GM18511 (cell line): ENCODE measurements at regions not wholly inside any gene's neighbourhood (a gene's known extent, or its start where the extent isn't known, plus 50 kb on each side); places are given as distances from the start of the nearest gene placed in this dataset.

Source experiments
- ATAC-seq: cut with Tn5 transposase; IDR thresholded peaks from one replicate; pipeline ENCODE4 v1.9.1; 2021; ENCODE audit warnings: mild to moderate bottlenecking, moderate library complexity; ENCODE audit not compliant: unreplicated experiment

DNA sequence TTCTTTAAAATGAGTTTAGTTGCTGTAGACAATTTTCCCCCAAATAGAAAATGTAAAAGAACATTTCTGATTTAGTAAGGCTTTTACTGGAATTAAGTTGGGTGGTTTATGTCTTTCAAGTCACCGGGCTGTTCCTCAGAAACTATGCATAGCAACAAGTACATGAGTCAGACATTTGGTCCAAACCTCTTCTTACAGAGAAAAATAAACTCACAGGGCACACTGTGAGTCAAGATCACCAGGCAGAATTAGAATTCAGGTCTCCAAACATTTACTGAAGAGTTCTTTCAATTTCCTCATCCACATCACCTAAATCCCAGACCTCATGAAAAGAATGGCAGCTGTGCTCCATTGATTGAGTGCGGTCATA lies 476.1 kb upstream of the SOX5 start:
- ATAC-seq = no peak

DNA sequence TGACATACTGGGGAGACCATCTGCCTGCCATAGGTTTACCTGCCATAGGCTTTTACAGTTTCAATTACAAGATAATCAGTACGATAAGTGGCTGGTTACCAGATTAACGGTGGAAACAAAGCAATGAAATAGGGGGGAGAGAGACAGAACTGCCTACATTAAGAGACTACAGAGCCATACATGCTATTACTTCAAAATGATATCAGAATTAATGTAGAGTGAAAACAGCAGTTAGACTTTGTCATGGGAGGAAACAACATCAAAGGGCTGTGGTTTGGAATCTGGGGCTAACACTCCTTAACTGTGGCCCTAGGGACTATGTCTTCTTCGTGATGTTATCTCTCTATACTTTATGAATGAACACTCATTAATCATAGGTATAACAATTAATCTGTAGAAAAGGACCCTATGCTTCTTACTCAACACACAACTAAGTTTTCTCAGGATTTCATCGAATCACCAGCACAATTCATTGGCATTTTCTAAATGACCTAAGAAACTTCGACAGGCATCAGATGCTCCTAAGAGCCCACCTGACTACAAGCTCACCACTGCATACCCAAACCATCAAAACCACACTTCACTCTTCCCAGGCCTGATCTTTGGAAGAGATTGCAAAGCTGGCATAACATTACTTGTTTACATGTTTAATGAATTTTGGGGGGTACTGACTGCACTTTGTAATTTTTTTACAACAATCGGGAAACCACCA lies 475.6 kb upstream of the SOX5 start:
- ATAC-seq = no peak

DNA sequence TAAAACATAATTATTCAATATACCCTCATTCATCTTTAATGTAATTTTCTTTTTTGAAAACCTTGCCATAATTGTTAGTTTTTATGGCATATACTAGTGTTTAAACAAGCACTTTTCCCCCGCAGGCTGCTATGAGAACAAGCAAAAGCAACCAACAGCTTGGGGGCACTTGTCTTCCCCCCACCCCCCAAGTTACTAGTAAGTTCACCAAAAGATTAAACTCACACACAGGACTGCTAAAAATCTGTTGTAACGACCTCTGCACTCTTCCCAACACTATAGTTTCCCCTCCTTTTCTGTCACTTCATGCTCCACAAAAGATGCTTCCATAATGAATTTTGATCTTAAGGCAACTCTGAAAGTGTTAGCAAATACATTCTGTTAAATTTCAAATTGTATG lies 474.9 kb upstream of the SOX5 start:
- ATAC-seq = no peak

DNA sequence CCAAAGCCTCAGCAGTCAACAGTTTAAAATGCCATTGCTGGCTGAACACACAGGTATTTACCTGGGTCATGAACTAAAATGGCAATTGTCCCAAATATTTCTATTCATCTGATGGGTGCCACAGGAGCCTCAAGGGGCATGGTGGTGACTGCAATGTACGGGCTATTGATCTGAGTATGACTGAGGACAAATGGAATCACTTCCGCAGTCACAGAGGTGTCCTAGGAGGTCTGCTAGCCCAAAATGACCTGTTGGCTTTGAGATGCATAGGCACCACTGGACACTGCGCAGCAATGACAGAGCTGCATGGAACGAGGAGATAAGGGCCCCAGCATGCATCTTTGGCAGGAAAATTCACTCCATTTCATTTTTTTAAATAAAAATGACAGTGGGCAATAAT lies 474.1 kb upstream of the SOX5 start:
- no peak for ATAC-seq

DNA sequence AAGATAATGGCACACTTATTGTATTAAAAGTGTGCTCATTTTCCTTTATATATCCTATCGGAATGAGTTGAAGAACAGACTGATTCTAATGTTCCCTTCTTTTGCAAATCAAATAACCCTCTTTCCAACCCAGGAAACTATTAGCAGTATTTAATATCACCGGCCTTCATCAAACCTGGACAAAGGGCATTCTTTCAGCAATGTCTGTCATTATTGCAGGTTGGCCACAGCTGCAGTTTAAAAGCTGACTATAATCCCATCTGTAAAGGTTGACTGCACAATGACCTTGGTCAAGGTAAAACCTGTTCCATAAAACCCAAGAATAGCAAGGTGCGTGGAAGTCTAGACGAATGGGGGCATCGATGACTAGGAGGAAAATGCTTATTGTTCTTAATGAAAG lies 472.3 kb upstream of the SOX5 start:
- ATAC-seq = no peak

DNA sequence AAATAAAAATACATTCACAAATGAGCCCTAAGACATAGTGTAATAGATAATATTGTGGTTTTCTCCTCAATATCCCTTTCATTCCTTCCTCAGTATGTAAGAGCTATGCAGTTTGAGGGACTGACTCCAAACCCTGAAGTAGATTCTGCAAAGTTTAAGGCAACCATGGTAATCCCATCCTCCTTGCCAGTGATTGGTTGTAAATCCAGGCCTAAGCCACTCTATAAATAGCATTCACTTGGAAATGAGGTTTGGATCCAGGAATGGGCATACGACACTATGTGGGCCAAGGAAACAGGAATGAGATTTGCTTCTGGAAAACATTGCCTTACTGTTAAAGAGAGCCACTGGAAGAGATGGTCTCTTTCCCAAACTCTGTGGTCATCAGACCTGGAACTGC lies 468.7 kb upstream of the SOX5 start:
- ATAC-seq = no peak

DNA sequence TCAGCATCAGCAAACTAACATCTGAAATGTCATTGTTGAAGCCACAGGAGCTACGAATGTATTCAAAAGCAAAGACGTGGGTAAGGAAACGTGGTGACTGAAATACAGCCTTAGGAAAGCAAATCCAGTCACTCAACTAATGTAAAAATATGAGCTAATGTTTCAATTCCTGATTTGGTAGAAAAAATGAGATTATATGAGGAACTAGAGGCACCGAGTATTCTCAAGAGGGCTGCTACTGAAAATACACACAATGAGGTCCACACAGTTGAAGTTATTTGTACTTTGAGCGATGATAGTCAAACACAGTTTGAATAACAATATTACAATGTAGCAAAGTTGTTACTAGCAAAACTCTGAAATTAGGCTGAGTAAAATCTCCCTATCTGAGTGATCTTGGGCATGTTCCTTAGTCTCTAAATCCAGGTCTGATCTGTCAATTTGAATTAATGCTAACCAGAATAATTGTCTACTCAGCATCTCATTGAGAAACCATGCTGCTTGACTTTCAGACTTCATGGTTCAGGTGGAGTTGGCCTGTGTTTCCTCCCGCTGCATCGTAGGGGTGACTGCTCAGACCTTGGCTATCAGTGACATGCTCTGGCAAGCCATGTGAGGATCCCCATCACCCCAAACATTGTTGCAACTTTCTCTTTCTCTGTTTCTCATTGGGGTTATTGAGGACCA lies 467.1 kb upstream of the SOX5 start:
- no peak for ATAC-seq

DNA sequence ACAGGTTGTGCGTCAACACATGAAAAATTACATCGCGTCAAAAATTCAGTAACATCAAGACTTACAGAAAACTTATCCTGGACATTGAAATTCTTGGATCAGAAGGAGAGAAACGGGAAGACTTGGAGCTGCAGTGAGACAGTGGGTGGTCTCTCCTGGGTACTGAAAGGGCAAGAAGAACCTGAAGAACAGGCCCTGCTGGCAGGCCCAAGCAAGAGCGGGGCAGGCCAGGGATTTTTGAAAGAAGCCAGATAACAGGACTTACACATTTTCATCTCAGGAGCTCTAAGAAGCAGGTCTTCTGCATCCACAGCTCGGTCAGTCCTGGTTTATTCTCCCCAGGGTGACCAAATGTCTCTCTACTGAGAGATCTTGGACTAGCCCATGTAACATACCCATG lies 466.5 kb upstream of the SOX5 start:
- no peak for ATAC-seq

DNA sequence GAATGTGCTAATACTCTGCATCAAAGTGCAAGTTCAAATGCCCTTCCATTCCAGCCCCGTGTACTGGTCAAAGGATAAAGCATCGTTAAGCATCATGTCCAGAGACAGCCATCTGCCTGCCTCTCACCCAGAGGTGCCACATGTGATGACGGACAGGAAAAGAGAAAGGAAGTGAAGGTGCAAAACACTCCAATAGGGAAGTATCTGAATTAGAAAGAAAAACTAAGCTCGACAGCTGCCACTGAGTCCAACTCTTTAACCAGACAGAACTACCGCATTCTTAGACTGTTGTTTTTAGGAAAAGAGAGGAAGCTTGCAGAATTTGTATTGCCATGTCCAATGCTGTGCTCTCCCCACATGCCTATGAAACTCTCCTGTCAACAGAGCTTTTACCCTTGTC lies 465.0 kb upstream of the SOX5 start:
- ATAC-seq = no peak

DNA sequence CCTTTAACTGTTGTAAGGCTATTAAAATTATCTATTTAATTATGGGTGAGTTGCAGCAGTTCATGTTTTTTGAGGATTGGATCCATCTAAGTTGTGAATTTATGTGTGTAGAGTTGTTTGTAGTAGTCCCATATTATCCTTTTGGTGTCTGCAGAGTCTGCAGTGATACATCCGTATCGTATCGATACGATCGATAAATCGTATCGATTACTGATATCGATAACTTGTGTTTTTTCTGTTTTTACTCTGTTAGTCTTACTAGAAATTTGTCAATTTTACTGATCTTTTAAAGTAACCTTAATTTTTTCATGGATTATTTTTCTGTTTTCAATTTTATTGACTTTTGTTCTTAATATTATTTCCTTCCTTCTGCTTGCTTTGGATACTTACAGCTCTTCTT lies 462.5 kb upstream of the SOX5 start:
- ATAC-seq = no peak

DNA sequence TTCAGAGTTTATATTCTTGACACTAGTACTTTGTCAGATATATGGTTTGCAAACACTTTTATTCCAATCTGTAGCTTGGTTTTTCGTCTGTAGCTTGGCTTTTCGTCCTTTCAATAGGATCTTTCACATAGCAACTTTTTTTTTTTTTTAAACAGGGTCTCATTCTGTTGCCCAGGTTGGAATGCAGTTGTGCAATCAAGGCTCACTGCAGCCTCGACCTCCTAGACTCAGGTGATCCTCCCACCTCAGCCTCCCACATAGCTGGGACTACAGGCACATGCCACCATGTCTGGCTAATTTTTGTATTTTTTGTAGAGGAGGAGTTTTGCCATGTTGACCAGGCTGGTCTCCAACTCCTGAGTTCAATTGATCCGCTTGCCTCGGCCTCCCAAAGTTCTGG lies 460.4 kb upstream of the SOX5 start:
- ATAC-seq = no peak

DNA sequence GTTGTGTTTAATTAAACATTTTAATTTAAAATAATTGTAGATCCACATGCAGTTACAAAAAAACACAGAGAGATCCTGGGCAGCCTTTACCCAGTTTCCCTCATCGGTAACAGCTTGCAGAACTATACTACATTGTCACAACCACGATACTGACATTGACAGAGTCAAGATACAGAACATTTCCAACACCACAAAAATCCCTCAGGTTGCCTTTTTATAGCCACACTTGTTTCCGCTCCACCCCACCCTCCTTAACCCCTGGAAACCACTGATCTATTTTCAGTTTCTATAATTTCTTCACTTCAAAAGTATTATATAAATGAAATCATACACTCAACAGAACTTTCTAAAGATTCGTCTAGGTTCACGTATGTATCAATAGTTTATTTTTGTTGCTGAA lies 458.8 kb upstream of the SOX5 start:
- no peak for ATAC-seq

DNA sequence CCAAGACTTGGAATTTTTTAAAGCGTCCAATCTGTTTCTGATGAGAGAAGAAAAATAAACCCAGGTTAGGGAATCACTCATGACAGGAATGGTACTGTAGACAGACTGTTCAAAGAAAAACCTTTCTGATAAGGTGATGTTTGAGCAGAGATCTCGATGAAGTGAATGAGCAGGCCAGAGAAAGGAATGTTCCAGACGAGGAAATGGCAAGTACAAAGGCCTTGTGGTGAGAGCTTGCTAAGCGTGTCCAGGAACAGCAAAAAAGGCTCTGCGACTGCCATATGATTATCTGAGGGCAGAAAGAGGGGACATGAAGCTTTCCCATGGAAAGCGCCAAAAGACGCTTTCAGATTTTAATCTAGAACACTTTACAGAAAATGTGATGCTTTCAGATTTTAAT lies 458.4 kb upstream of the SOX5 start:
- no peak for ATAC-seq

DNA sequence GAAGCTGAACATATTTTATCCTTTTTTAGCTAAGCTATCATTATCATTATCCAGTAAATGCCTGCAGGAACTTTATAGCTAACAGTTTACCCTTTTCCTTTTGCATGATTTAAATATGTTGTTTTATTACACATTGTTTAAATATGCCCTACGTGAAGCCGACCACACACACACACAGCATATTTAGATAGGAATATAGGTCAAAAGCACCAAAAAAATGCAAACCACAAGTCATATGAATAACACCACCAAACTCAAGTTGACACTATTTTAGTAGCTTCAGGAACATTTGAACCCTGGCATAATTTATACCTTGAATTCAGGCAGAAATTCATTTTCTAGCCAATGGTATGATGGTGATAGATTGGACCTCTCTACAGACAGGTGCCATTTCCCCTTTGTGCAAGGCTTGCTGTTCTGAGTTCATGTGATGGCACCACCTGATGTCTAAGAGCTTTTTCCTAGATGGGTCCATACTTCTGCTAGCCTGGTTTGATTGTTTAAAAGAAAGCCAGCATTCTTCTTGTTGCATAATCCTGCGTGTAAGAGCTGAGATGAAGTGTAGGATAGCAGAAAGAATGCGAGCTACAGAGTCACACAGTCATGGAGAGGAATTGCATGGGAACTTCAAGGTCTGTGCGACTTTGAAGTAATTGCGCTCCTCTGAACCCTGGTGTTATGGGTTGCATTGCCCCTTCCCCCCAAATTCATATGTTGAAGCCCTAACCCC lies 454.8 kb upstream of the SOX5 start:
- no peak for ATAC-seq

DNA sequence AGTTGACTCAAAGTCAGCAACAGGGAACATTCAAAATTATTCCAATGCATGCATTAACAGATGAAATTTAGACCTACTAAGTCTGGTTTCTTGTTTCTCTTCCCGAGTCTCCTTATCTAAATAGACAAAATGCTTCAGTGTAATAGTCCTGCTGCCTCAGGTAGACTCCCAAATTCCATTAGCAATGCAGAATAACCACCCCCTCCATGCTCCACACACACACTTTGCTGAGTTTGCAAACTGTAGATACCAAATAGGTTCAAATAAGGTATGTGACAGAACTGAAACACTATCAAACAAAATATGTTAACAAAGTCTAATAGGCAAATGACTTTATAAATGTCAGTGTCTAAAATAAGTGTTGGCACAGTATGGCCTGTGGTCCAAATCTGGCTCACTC lies 451.1 kb upstream of the SOX5 start:
- no peak for ATAC-seq

DNA sequence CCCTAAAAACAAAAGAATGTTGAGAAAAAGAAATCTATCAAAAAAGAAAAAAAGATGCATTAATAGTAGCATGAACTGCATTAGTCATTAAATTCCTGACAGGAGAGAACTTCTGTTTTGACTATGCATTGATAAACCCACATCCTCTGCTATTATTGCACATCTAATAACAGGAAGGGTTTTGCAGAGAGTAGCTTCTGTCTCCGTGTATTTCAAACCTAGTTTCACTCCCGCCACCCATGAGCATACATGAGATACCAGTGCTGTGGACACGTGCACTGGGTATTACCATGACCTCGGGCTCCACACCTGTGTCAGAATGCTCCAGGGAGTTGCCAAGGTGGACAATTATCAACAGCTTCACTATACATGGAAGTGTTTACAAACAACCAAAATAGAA lies 449.1 kb upstream of the SOX5 start:
- ATAC-seq = peak; percentile 94

DNA sequence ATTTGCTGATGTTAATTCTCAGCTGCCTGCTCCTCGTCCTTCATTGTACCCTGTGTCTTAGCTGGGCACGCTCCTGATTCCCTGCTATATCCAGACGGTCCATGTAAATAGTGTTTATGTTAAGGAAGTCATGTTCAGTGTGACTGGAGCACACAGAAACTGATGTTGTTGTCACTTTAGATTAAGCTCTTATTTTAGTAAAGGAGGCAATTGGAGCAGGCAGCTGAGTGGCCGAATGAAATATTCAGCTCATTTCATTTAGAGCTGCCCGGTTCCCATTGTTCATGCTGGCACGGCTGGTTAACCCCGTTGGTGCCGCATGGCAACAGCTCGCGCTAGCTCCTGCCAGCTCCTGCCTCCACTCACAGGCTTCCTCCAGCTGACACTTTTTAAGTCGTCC lies 446.8 kb upstream of the SOX5 start:
- ATAC-seq = no peak

DNA sequence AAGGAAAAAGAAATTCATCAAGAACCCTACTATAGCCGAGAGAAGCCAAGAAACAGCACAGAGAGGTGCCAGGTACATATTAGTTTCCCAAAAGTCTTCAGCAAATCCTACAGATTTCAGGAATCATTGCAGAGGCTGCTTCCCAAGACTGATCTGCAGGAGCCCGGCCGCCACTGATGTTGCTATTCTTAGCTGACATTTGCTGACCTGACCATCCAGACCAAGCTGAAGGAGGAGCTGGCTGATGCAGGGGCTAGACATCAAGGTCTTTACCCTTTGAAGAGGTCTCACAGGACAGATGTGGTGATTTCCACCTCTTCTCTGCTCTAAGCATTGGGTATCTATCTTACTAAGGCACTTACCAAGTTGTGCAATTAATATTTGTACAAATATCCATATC lies 444.8 kb upstream of the SOX5 start:
- ATAC-seq = no peak

DNA sequence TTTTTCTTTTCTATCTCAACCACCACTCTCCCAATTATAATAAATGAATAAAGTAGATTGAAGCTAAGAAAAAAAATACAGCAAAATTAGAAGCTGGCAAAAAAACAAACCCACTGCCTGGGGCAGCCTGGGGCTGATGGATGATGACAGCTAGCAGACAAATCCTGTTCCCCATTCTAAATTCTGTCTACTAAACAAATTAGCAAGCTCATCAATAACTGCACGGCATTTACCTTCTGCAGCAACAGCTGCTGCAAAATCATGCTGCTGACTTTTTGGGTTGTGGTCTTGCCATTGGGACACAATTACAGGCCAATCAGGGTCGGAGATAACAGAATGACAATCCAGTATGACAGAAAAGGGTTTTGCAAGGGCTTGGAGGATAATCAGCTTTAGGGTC lies 443.6 kb upstream of the SOX5 start:
- no peak for ATAC-seq

DNA sequence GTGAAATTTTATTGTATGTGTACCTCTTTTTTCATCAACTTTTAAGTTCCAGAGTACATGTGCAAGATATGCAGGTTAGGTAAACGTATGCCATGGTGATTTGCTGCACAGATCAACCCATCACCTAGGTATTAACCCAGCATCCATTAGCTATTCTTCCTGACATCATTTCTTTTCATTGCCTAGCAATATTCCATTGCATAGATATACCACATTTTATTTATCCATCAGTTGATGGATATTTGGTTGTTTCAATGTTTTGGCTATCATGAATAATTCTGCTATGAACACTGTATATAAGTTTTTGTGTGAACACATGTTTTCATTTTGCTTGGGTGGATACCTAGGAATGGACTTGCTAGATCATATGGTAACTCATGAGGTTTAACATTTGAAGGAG lies 439.9 kb upstream of the SOX5 start:
- ATAC-seq = no peak

DNA sequence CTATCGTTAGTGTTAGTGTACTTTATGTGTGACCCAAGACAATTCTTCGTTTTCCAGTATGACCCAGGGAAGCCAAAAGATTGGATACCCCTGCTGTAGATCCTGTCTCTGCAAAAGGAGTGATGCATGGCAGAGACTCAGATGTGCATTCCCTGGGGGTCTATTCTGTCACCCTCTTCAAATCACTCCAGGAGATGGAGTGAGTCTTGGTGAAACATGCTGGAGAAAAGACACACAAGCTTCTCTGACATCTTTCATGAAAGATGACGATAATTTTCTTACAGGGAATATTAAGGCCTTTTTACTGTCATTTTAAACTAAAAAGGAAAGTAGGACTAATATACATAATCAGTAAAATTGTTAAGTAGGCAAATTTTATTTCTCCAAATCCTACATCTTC lies 437.9 kb upstream of the SOX5 start:
- ATAC-seq = no peak

DNA sequence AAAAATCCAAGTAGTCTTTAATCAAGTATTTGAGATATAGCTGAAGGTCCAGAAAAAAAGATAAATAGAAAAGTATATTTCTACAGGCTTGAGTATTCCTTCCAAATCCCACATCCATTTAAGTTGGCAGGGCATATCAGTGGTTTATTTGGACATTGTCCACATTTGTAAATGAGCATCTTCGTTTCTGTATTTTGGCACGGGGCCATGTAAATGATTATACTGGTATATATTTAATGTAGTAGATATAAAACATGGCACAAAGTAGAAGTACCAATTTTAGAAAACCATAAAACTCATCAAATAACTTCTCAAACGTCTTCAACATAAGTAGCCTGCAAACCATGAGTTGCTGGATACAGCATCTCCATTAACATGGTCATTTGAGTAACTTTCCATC lies 437.4 kb upstream of the SOX5 start:
- no peak for ATAC-seq
